Brain pericyte (primary cell): ENCODE measurements at regions not wholly inside any gene's neighbourhood (a gene's known extent, or its start where the extent isn't known, plus 50 kb on each side); places are given as distances from the start of the nearest gene placed in this dataset.

ENCODE experiments used
- DNase-seq: peaks from one replicate; pipeline ENCODE4 v3.0.0-alpha.2; 2012; ENCODE audit warnings: low read depth, low spot score

DNA sequence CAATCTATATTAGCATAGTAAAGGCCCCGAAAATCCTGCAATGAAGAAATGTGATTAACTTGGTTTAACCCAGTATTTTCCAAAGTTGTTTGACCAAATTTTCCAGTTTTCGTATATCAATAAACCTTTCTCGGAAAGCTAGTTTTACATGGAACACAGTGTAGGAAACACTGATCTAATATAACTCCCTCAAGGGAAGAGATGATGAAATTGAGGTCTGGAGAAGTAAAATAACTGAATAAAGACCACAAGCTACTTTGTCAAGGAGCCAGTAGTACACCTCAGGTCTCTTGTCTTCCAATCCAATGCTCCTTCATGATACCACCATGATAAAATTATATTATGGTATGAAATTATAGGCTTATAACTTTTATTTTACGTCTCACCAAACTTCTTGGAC lies 118.1 kb upstream of the TARS1 start:
- no peak for DNase-seq

DNA sequence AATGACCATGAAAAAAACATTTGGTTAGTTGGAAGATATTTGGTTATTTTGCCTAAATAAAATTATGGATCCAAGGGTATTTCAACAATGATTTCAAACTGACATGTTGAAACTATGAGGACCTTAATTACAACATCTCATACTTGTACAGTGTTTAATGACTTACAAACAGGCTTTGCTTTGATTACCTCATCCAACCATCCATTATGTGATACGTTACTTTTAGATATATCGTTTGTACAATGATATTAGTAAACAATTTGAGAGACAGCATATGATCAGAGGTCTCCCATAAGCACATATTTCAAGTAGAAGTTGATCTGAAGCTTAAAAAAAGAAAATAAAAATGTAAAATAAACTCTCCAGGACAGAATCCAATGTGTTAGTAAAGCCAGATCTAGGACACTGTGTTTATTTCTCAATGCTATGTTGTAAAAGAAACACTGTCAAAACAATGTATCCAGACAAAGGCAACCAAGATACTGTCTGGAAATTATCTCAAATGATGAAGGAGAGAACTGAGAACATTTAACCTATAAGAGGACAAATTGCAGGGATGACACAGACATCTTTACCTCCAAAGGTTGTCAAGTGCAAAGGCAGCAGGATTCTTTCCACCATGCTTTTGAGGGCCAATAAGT lies 116.0 kb upstream of the TARS1 start:
- DNase-seq: no peak

DNA sequence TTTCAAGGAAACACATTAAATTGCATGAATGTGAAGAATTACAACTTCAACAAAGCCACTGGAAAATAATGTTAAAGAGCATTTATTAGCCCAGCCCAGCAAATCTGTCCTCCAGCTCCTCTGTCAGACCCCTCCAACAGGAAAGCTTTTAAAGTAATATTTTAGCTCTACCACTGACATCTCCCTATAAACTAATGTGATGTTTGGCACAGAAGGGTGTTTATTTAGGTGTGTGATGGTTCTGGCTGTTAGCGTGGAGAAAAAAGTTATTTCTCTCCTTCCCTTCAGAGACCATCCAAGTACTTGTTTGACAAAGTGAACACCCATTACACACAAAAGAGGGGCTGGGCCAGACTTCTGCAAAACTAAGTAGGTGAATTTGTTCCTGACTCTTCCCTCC lies 111.9 kb upstream of the TARS1 start:
- peak; percentile 48 for DNase-seq

DNA sequence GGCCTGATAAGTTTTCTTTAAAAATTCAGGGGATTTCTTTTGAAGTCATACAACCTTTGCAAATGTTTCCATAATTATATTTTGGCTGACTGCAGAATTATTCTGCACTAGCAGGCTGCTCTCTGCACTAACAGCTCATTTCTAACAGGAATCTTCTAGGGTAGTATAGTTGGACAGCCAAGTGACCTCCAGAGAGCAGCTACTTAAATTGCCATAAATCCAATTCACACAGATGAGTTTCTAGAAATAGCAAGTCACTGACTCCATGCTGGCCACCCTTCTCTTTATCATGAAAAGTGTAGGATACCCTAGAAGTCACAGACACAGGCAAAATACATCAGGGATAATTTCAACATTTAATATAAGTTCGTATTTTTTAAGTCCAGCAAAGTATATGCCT lies 110.9 kb upstream of the TARS1 start:
- DNase-seq: no peak

DNA sequence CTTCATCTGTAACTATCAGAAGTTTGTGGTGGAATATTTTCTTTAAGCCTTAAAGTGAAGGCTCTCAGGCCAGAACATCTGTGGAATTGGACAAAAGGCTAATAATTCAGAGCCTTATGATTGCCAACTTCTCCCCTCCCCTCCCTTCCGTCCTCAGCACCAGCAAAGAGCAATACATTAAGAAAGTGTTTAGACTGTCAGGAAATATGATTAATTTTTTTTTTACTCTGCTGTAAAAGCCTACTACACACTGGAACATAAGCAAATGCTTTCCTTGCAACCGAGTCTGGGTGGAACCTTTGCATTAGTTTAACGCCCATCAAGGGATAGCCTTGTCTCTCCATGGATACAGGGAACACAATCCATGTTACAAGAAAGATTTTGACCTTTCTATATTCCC lies 110.3 kb upstream of the TARS1 start:
- DNase-seq: no peak

DNA sequence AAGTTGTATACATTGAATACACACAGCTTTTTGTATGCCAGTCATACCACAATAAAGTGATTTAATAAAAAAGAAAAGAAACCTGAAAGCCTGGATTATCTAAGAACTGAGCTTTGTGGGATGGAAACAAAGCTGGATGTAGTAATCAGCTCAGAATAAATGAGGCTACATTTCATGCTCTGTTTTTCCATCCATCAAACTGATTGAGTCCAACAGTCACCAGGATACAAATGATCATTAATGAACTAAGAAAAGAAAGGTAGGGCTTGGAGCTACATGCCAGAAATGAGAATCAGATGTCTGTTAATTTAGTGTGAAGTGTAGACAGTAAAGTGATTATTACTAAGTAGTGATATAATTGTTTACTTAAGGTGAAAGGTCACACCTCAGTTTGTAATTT lies 109.8 kb upstream of the TARS1 start:
- no peak for DNase-seq

DNA sequence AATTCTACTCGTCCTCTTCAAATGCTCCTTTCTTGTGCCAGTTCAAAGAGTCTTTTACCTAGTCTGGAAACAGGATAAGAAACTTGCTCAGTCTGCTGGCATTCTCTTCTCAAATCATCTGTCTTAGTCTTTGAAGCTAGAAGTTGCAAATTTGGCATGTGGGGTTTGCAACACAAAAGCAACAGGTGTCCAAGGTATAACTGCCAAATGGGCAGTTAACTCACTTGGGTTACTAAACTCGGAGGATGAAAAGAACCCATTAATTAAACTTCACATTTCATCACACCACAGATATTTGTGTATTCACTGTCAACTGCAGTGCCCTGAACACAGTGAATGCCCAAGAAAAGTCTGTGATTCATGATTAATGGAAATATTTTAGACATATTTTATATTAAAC lies 108.0 kb upstream of the TARS1 start:
- DNase-seq: no peak

DNA sequence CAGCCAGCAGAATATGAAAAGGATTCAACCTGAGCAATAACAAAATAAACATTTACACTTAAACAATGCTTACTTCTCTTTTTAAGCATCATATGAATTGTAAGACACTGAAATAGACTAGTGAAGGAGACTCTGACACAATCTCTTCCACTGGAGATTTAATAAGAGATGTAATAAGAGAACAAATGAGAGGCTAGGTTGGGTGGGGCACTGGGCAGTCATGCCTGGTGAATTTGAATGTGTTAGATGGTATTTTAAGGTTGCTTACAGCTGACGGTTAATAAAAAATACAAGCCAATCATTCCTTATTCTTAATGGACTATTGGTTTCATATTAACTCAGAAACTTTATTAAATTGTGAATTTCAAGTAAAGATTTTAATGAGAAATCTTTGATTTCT lies 105.9 kb upstream of the TARS1 start:
- no peak for DNase-seq

DNA sequence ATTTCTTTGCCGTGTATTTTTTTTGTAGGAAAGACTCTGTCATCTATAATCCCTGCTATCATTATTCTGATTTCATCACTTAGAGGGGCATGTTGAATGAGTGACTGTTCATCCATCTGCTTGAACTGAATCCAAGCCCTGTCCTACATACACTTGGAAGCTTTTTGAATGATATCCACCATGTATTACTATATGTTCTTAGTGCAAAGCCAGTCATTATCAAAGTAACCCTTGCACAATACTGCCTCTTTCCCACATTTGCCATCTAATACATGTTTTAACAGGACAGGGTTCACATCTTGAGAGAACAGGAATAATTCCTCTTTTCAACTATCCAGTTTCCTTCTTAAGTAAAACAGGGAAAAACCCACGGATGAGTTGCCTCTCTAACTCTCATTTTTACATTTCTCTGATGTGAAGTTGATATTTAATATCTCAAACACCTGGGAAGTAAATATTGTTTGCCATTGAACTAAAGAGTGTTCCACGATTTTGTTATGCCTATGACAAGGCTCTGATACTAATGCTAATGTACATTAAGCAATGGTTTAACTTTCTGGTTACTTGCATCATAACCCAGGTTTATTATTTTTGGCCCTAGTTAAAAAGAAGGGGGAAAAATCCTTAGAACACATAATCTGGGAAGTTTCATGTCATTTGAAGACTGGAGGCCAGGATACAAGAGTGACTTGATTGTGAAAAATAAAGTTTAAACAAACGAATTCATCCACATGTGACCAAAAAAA lies 103.7 kb upstream of the TARS1 start:
- DNase-seq: no peak

DNA sequence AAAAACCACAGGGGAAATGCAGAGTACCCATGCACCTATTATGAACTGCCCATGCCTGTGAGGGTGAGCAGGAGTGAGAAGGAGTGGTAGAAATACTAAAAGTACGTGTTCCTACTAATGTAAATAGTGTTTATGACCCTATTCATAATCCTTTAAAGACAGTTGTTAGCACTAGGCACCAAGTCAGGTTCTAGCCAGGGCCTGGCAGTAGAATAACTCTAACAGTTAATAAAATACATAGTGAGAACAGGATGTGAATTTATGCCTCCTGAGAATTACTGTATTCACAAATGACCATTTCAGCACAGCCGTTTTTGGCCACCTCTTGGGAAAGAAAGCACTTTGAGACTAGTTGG lies 103.2 kb upstream of the TARS1 start:
- DNase-seq: no peak

DNA sequence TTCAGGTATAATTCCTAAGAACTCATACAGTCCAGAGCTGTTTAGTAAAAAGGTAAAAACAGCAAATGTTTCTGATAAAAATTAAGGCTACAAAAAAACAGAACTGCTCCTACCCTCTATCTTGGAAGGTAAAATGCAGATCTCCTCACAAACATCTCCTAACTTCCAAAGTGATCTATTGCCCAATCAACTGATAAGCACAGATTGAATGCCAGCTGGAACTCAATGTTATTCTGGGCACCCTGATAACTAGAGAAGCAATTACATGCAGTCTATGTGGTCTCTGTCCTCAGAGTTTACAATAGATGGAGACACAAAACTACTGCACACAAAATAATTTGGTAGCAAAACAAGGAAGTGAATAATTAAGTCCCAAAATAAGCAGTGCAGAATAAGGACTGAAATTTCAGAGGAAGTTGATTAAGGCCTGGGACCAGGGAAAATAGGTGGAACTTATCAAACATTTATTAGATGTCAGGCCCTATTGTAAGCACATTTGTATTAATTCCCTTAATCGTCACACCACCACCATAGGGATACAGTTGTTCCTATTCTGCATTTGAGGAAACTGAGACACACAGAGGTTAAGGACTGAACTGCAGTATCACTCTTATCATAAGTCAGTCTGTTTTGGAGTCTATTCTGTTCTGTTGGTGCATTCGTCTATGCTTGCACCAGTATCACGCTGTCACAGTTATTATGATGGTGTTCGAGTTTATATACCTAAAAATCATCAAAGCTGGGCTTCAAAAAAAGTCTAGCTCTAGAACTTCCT lies 102.2 kb upstream of the TARS1 start:
- DNase-seq: no peak

DNA sequence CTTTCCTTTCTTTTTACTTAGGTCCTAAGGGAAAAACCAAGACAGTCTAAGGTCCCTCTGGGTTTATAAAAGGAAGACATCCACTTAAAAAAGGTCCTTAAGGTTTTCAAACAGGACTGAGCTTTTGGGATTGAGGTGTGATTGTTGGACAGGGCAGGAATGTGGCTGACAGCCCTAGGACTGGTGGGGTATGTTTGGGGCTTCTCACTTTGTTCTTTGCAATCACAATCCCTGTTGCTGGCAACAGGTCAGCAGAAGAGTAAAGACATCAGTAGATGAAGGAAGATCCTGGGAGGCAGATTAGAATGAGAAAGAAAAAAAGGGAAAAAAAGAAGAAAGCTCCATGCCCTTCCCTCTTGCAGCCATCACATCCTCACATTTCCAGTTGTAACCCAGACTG lies 101.4 kb upstream of the TARS1 start:
- no peak for DNase-seq

DNA sequence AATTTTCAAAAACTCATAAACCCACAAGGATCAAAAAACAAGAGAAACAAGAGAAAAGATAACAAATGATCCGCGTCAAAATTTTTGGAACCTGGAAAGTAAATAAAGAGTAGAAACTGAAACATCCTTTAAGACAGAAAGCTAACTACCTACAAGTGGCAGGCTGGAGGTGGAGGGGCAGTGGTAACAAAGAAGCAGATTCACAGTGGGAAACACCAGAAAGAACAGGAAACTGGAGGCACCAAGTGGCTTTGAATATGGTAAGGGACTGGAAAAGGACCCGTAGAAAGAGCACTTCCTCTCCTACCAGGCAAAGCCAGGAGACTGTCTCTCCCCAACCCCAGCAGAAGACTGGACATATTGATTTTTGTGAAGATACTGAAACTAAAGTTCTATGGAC lies 100.6 kb upstream of the TARS1 start:
- no peak for DNase-seq

DNA sequence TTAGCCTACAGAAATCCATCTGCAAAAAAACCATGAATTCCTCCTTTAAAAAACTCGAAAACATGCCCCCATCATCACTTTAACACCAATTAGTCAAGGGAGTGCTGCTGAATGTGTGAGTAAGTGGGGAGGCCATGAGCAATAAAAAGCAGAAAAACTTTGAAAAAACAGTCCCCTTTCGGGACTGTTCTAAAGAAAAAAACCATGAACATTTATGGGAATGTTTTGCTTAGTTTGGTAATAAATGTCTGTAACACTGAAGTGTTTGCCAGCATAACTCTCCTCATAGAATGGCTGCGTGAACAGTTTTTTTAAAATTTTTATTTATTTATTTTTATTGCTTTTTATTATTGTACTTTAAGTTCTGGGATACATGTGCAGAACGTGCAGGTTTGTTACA lies 99.4 kb upstream of the TARS1 start:
- no peak for DNase-seq

DNA sequence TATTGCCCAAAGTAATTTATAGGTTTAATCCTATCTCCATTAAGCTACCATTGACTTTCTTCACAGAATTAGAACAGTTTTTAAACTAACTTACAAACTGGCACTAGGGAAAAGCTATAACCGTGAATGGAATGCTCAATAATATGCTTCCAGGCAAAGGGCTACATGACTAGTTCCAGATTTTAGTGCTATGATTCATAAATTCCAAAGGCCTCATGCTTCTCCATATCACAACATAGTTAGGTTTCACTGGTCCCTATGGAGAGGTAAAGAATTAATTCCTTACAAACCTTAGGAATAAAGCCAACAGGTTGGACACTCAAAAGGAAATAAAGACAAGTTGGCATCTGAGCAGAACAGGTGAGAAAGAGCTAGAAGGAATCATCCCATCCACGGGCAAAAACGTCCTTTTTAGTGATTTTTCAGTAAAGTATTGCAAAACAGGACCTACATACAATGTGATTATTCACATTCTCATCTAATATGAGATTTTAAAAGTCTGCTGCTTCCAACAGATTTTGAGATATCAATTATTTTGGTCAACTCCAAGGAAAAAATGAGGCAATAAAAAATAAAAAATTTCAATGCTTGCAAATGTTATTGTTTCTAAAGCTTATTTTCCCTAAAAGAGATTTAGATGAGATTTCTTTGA lies 97.0 kb upstream of the TARS1 start:
- DNase-seq: no peak

DNA sequence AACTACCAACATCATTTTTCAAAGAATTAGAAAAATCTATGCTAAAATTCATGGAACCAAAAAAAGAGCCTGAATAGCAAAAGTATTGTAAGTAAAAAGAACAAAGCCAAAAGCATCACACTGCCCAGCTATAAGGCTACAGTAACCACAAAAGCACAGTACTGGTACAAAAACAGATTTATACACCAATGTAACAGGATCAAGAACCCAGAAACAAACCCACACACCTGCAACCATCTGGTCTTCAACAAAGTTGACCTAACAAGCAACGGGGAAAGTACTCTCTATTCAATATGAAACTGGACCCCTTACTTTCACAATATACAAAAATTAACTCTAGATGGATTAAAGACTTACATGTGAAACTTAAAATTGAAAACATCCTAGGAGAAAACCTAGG lies 94.2 kb upstream of the TARS1 start:
- DNase-seq: no peak

DNA sequence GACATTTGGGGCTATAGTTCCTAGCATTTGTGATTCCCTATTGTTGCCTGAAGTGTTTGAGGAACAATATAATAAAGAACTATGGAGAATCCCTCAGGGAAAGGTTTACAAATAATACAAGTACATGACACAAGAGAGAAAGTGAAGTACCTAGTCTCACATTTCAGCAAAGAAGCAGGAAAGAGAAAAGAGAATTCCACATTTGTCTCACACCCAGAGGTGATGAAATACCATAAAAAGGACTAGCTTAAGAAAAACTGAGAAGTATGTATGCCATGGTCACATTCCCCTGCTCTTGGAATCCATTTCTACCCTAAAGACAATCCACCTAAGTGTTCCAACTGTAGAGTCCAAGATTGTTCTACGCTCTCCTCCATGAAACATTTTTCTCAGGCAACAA lies 79.0 kb upstream of the TARS1 start:
- no peak for DNase-seq

DNA sequence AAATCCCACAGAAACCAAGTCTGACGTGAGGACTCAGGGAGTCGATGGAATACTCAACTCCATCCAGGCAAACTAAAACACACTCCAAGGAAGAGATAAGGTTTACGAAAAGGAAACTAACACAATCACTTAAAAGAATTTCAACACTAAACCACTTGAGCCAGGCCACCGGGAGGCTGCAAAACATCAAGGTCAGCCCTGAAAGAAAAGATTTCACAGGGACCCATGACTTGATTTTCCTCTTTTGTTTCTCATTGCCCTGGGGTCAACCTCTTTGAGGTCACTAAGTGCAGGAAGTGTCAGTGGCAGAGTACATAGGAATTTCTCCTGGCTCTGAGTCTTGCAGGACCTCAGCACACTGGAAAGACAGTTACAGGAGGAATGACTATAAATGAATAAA lies 77.8 kb upstream of the TARS1 start:
- DNase-seq: no peak

DNA sequence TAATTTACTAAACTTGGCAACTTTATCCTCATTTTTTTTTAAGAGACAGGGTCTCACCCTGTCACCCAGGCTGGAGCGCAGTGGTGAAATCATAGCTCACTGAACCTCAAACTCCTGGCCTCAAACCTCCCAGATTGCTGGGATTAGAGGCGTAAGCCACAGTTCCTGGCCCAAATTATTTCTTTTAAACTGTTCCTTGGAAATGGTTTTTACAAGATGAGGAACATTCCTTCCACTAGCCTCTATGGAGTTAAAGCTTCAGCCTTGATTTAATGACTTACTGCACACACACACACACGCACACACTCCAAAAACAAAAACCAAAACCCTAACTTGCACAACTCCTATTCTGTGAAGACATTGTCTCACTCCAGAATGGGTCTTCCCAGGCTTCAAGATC lies 77.2 kb upstream of the TARS1 start:
- DNase-seq: no peak

DNA sequence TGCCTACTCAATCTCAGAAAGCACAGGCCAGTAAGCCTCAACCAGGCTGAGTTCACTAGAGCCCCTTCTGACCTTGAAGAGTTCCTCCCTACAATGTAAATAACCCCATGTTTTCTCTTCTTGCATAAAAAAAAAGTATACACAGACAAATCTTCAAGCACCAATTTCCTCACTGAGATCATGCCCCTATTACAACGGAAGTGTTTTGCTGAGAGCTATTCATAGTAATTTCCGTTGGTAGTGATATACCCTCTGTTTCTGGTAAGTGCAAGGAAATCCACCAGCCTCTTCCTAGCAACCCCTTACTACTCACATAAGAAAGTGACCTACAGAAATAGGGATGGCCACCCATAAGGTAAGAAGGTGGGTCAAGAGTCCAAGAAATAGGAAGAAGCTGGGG lies 76.4 kb upstream of the TARS1 start:
- DNase-seq: no peak

DNA sequence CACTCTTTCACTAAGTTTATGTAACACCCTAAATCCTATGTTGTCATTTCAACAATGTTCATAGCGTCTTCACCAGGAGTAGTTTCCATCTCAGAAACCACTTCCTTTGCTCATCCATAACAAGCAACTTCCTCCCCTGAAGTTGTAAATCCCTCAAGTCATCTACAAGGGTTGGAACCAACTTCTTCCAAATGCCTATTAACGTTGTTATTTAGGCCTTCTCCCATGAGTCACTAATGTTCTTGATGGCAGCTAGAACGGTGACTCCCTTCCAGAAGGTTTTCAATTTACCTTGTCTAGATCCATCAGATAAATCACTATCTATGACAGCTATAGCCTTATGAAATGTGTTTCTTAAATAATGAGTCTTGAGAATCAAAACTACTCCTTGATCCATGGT lies 73.3 kb upstream of the TARS1 start:
- no peak for DNase-seq
